Activated T-cell treated with anti-CD3 and anti-CD28 coated beads, Interleukin-2, amount 50 U/mL, for 24 hours (primary cell): ENCODE measurements at regions not wholly inside any gene's neighbourhood (a gene's known extent, or its start where the extent isn't known, plus 50 kb on each side); places are given as distances from the start of the nearest gene placed in this dataset.

Source experiments
- DNase-seq: peaks from one replicate; pipeline ENCODE4 v3.0.0-alpha.2; 2020
- H3K27ac Mint-ChIP-seq: 2 replicates; pipeline ENCODE4 v1.8.0; 2020; ENCODE audit warnings: mild to moderate bottlenecking, mixed read lengths
- H3K27me3 Mint-ChIP-seq: 2 replicates; pipeline ENCODE4 v1.8.0; 2020; ENCODE audit warnings: mixed read lengths
- H3K36me3 Mint-ChIP-seq: 2 replicates; pipeline ENCODE4 v1.8.0; 2020; ENCODE audit warnings: low read depth, mixed read lengths
- H3K4me1 Mint-ChIP-seq: 2 replicates; pipeline ENCODE4 v1.8.0; 2020; ENCODE audit warnings: low read depth, mixed read lengths
- H3K4me3 Mint-ChIP-seq: 2 replicates; pipeline ENCODE4 v1.8.0; 2020; ENCODE audit warnings: mild to moderate bottlenecking, moderate library complexity, mixed read lengths
- H3K9me3 Mint-ChIP-seq: 2 replicates; pipeline ENCODE4 v1.8.0; 2020; ENCODE audit warnings: mixed read lengths

GRCh38 chr20:22802296-22802695 lies 217.9 kb upstream of the FOXA2 start:
- no peaks in the 10 kb centered on the region for H3K36me3 Mint-ChIP-seq
- no peak overlapping the region for H3K4me3 Mint-ChIP-seq
- no peaks in the 10 kb centered on the region for H3K4me1 Mint-ChIP-seq
- no peaks in the 10 kb centered on the region for H3K9me3 Mint-ChIP-seq
- H3K27me3 Mint-ChIP-seq, result no peaks in the 10 kb centered on the region
- DNase-seq, result no peak
- no peak overlapping the region for H3K27ac Mint-ChIP-seq

- DNase-seq, result no peak
- no peaks in the 10 kb centered on the region for H3K4me1 Mint-ChIP-seq
- no peak overlapping the region for H3K27ac Mint-ChIP-seq
- H3K27me3 Mint-ChIP-seq, result no peaks in the 10 kb centered on the region
- no peaks in the 10 kb centered on the region for H3K36me3 Mint-ChIP-seq
- H3K9me3 Mint-ChIP-seq, result no peaks in the 10 kb centered on the region
- no peak overlapping the region for H3K4me3 Mint-ChIP-seq
Observed at GRCh38 chr20:22805219-22805618, 220.8 kb upstream of the FOXA2 start.

GRCh38 chr20:22805996-22806395 lies 221.6 kb upstream of the FOXA2 start:
- no peak overlapping the region for H3K4me3 Mint-ChIP-seq
- H3K27ac Mint-ChIP-seq, result no peak overlapping the region
- no peaks in the 10 kb centered on the region for H3K4me1 Mint-ChIP-seq
- no peaks in the 10 kb centered on the region for H3K27me3 Mint-ChIP-seq
- H3K36me3 Mint-ChIP-seq, result no peaks in the 10 kb centered on the region
- H3K9me3 Mint-ChIP-seq, result no peaks in the 10 kb centered on the region
- DNase-seq, result no peak

GRCh38 chr20:22807045-22807444 lies 222.7 kb upstream of the FOXA2 start:
- Mint-ChIP-seq H3K27me3 (no peaks in the 10 kb centered on the region), H3K27ac (no peak overlapping the region), H3K36me3 (no peaks in the 10 kb centered on the region), H3K4me3 (no peak overlapping the region), H3K4me1 (no peaks in the 10 kb centered on the region), H3K9me3 (no peaks in the 10 kb centered on the region)
- no peak for DNase-seq

GRCh38 chr20:22807646-22808244 lies 223.4 kb upstream of the FOXA2 start:
- Mint-ChIP-seq H3K27ac (no peak overlapping the region), H3K27me3 (no peaks in the 10 kb centered on the region), H3K36me3 (no peaks in the 10 kb centered on the region), H3K4me1 (no peaks in the 10 kb centered on the region), H3K4me3 (no peak overlapping the region), H3K9me3 (no peaks in the 10 kb centered on the region)
- DNase-seq, result no peak

- Mint-ChIP-seq H3K9me3 (no peaks in the 10 kb centered on the region), H3K36me3 (no peaks in the 10 kb centered on the region), H3K4me1 (no peaks in the 10 kb centered on the region), H3K27ac (no peak overlapping the region), H3K4me3 (no peak overlapping the region), H3K27me3 (no peaks in the 10 kb centered on the region)
- no peak for DNase-seq
Observed at GRCh38 chr20:22808628-22809027, 224.3 kb upstream of the FOXA2 start.

GRCh38 chr20:22810030-22810429 lies 225.1 kb upstream of the SSTR4 start:
- Mint-ChIP-seq H3K9me3 (no peaks in the 10 kb centered on the region), H3K4me3 (no peak overlapping the region), H3K27ac (no peak overlapping the region), H3K4me1 (no peaks in the 10 kb centered on the region), H3K36me3 (no peaks in the 10 kb centered on the region), H3K27me3 (no peaks in the 10 kb centered on the region)
- no peak for DNase-seq

- no peak for DNase-seq
- no peaks in the 10 kb centered on the region for H3K27me3 Mint-ChIP-seq
- H3K36me3 Mint-ChIP-seq, result no peaks in the 10 kb centered on the region
- H3K4me3 Mint-ChIP-seq, result no peak overlapping the region
- no peaks in the 10 kb centered on the region for H3K4me1 Mint-ChIP-seq
- no peaks in the 10 kb centered on the region for H3K9me3 Mint-ChIP-seq
- no peak overlapping the region for H3K27ac Mint-ChIP-seq
Observed at GRCh38 chr20:22810626-22811569, 224.2 kb upstream of the SSTR4 start.

- Mint-ChIP-seq H3K9me3 (no peaks in the 10 kb centered on the region), H3K36me3 (no peaks in the 10 kb centered on the region), H3K27ac (no peak overlapping the region), H3K4me1 (no peaks in the 10 kb centered on the region), H3K27me3 (no peaks in the 10 kb centered on the region), H3K4me3 (no peak overlapping the region)
- no peak for DNase-seq
Observed at GRCh38 chr20:22814471-22815205, 220.5 kb upstream of the SSTR4 start.

- H3K36me3 Mint-ChIP-seq, result no peaks in the 10 kb centered on the region
- H3K27ac Mint-ChIP-seq, result no peak overlapping the region
- no peak for DNase-seq
- no peaks in the 10 kb centered on the region for H3K4me1 Mint-ChIP-seq
- H3K27me3 Mint-ChIP-seq, result no peaks in the 10 kb centered on the region
- H3K9me3 Mint-ChIP-seq, result no peaks in the 10 kb centered on the region
- no peak overlapping the region for H3K4me3 Mint-ChIP-seq
Observed at GRCh38 chr20:22815206-22815551, 219.9 kb upstream of the SSTR4 start.

- H3K27ac Mint-ChIP-seq, result no peak overlapping the region
- H3K4me1 Mint-ChIP-seq, result no peaks in the 10 kb centered on the region
- DNase-seq, result no peak
- no peaks in the 10 kb centered on the region for H3K9me3 Mint-ChIP-seq
- no peaks in the 10 kb centered on the region for H3K36me3 Mint-ChIP-seq
- no peak overlapping the region for H3K4me3 Mint-ChIP-seq
- no peaks in the 10 kb centered on the region for H3K27me3 Mint-ChIP-seq
Observed at GRCh38 chr20:22815603-22816315, 219.4 kb upstream of the SSTR4 start.

GRCh38 chr20:22818636-22819035 lies 216.5 kb upstream of the SSTR4 start:
- Mint-ChIP-seq H3K4me1 (no peaks in the 10 kb centered on the region), H3K27ac (no peak overlapping the region)

GRCh38 chr20:22819112-22819511 lies 216.0 kb upstream of the SSTR4 start:
- Mint-ChIP-seq H3K36me3 (no peaks in the 10 kb centered on the region), H3K9me3 (no peaks in the 10 kb centered on the region), H3K4me3 (no peak overlapping the region), H3K4me1 (no peaks in the 10 kb centered on the region), H3K27ac (no peak overlapping the region), H3K27me3 (no peaks in the 10 kb centered on the region)
- DNase-seq, result no peak

More at GRCh38 chr20:22818636-22819035, 216.5 kb upstream of the SSTR4 start:
- H3K4me3 Mint-ChIP-seq, result no peak overlapping the region
- H3K9me3 Mint-ChIP-seq, result no peaks in the 10 kb centered on the region
- no peaks in the 10 kb centered on the region for H3K36me3 Mint-ChIP-seq
- no peaks in the 10 kb centered on the region for H3K27me3 Mint-ChIP-seq
- no peak for DNase-seq

GRCh38 chr20:22819784-22820183 lies 215.3 kb upstream of the SSTR4 start:
- no peak for DNase-seq
- no peaks in the 10 kb centered on the region for H3K36me3 Mint-ChIP-seq
- no peak overlapping the region for H3K4me3 Mint-ChIP-seq
- H3K9me3 Mint-ChIP-seq, result no peaks in the 10 kb centered on the region
- no peaks in the 10 kb centered on the region for H3K27me3 Mint-ChIP-seq
- H3K4me1 Mint-ChIP-seq, result no peaks in the 10 kb centered on the region
- H3K27ac Mint-ChIP-seq, result no peak overlapping the region
